ENCODE measurements at regions not wholly inside any gene's neighbourhood (a gene's known extent, or its start where the extent isn't known, plus 50 kb on each side); places are given as distances from the start of the nearest gene placed in this dataset.

DNA sequence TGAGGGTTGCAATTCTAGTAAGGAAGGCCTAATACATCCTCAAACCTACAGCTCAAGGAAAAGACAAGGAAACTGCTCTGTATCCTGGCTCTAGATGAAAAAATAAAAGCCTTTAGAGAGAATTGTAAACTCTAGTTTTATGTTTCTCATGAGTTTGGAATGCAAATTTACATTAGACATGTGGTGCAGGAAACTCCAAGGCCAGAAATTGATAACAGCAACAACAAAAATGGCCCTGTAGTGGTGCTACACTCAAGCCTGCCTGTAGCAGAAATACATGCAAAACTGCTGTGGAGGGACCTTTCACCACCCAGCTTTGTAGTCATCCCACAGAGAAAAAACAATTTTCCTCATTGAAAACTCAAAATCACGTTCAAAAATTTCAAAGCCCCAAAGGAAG, 546.7 kb upstream of the LRRN3 start:
- TF ChIP-seq CTCF (IDR thresholded peaks at IDR 0.05) (no peak), POLR2A (IDR thresholded peaks at IDR 0.05) (no peak)

All from uterus (tissue), 2 donors.